Mesothelial cell of epicardium (in vitro differentiated cells): ENCODE measurements at regions not wholly inside any gene's neighbourhood (a gene's known extent, or its start where the extent isn't known, plus 50 kb on each side); places are given as distances from the start of the nearest gene placed in this dataset.

ENCODE experiments used
- DNase-seq, 2 experiments: peaks; one replicate each; pipeline ENCODE4 v3.0.0; 2021; ENCODE audit warnings: low spot score in 2 of 2; ENCODE audit not compliant: unreplicated experiment in 2 of 2
- H3K27ac Mint-ChIP-seq: 2 replicates; pipeline ENCODE4 v1.8.0; 2021; ENCODE audit warnings: mixed read lengths
- H3K27me3 Mint-ChIP-seq: 2 replicates; pipeline ENCODE4 v1.8.0; 2021; ENCODE audit warnings: low read depth, mixed read lengths
- H3K36me3 Mint-ChIP-seq: 2 replicates; pipeline ENCODE4 v1.8.0; 2021; ENCODE audit warnings: mixed read lengths
- H3K4me1 Mint-ChIP-seq: 2 replicates; pipeline ENCODE4 v1.8.0; 2021; ENCODE audit warnings: mixed read lengths
- H3K4me3 Mint-ChIP-seq: 2 replicates; pipeline ENCODE4 v1.8.0; 2021; ENCODE audit warnings: mild to moderate bottlenecking, moderate library complexity, mixed read lengths
- H3K9me3 Mint-ChIP-seq: 2 replicates; pipeline ENCODE4 v1.8.0; 2021; ENCODE audit warnings: mixed read lengths
- CTCF ChIP-seq: fragments of 200-600 bp; sonication (generic); IDR thresholded peaks from one replicate; pipeline ENCODE4 v1.5.0; 2021; ENCODE audit warnings: antibody characterized with exemption; ENCODE audit not compliant: unreplicated experiment

- H3K9me3 Mint-ChIP-seq: no peaks in the 10 kb centered on the region
- H3K27me3 Mint-ChIP-seq: no peaks in the 10 kb centered on the region
- DNase-seq: no peak
- no peak for TF ChIP-seq CTCF
- peaks cover 13% of the 10 kb centered on the region for H3K4me1 Mint-ChIP-seq
- H3K36me3 Mint-ChIP-seq: no peaks in the 10 kb centered on the region
- H3K27ac Mint-ChIP-seq: no peak overlapping the region
- no peak overlapping the region for H3K4me3 Mint-ChIP-seq
Observed at GRCh38 chr13:88246239-88246638, 575.1 kb downstream of the SLITRK5 start.

GRCh38 chr13:88248393-88248792 lies 577.2 kb downstream of the SLITRK5 start:
- H3K4me1 Mint-ChIP-seq: peaks cover 13% of the 10 kb centered on the region
- no peak for TF ChIP-seq CTCF
- H3K4me3 Mint-ChIP-seq: no peak overlapping the region
- no peak overlapping the region for H3K27ac Mint-ChIP-seq
- H3K27me3 Mint-ChIP-seq: no peaks in the 10 kb centered on the region
- DNase-seq: no peak
- no peaks in the 10 kb centered on the region for H3K36me3 Mint-ChIP-seq
- no peaks in the 10 kb centered on the region for H3K9me3 Mint-ChIP-seq

- DNase-seq: no peak
- Mint-ChIP-seq H3K9me3 (no peaks in the 10 kb centered on the region), H3K4me3 (no peak overlapping the region), H3K27me3 (peaks cover 2% of the 10 kb centered on the region), H3K4me1 (no peaks in the 10 kb centered on the region), H3K36me3 (no peaks in the 10 kb centered on the region), H3K27ac (no peak overlapping the region)
- no peak for TF ChIP-seq CTCF
Observed at GRCh38 chr13:88257706-88258105, 586.5 kb downstream of the SLITRK5 start.

- TF ChIP-seq CTCF: no peak
- no peaks in the 10 kb centered on the region for H3K36me3 Mint-ChIP-seq
- no peak overlapping the region for H3K4me3 Mint-ChIP-seq
- peaks cover 10% of the 10 kb centered on the region for H3K9me3 Mint-ChIP-seq
- DNase-seq: no peak
- no peak overlapping the region for H3K27ac Mint-ChIP-seq
- no peaks in the 10 kb centered on the region for H3K4me1 Mint-ChIP-seq
- H3K27me3 Mint-ChIP-seq: no peaks in the 10 kb centered on the region
Observed at GRCh38 chr13:88263808-88264207, 592.6 kb downstream of the SLITRK5 start.

GRCh38 chr13:88281841-88282240 lies 610.7 kb downstream of the SLITRK5 start:
- no peak overlapping the region for H3K4me3 Mint-ChIP-seq

More at GRCh38 chr13:88281841-88282240, 610.7 kb downstream of the SLITRK5 start:
- Mint-ChIP-seq H3K36me3 (no peaks in the 10 kb centered on the region), H3K27ac (no peak overlapping the region), H3K4me1 (no peaks in the 10 kb centered on the region), H3K9me3 (peaks cover 28% of the 10 kb centered on the region), H3K27me3 (no peaks in the 10 kb centered on the region)
- no peak for TF ChIP-seq CTCF
- DNase-seq: no peak
